Parathyroid adenoma (tissue), 2 donors: ENCODE measurements at regions not wholly inside any gene's neighbourhood (a gene's known extent, or its start where the extent isn't known, plus 50 kb on each side); places are given as distances from the start of the nearest gene placed in this dataset.
"Not testable (repeated sequence)": the region's sequence is repeated elsewhere in the genome, so short reads cannot be mapped to it uniquely, and the experiment has no call there.

Experiments used
- H2AFZ ChIP-seq: fragments of 300-600 bp; sonication (generic); one replicate; pipeline ENCODE4 v1.7.0; 2017; ENCODE audit warnings: antibody characterized with exemption, mild to moderate bottlenecking
- H3K27ac ChIP-seq: fragments of 300-600 bp; sonication (generic); one replicate; pipeline ENCODE4 v1.7.0; 2017
- H3K27me3 ChIP-seq: fragments of 300-600 bp; sonication (generic); one replicate; pipeline ENCODE4 v1.7.0; 2017; ENCODE audit warnings: low read length; ENCODE audit not compliant: control insufficient read depth, insufficient read depth
- H3K36me3 ChIP-seq: fragments of 300-600 bp; sonication (generic); one replicate; pipeline ENCODE4 v1.7.0; 2017; ENCODE audit warnings: low read length; ENCODE audit not compliant: control insufficient read depth, insufficient read depth
- H3K4me1 ChIP-seq: fragments of 300-600 bp; sonication (generic); one replicate; pipeline ENCODE4 v1.7.0; 2017; ENCODE audit warnings: control low read depth
- H3K4me2 ChIP-seq: fragments of 300-600 bp; sonication (generic); one replicate; pipeline ENCODE4 v1.7.0; 2017; ENCODE audit warnings: low read length
- H3K4me3 ChIP-seq: fragments of 300-600 bp; sonication (generic); one replicate; pipeline ENCODE4 v1.7.0; 2017; ENCODE audit warnings: low read depth, low read length
- H3K79me2 ChIP-seq: fragments of 300-600 bp; sonication (generic); one replicate; pipeline ENCODE4 v1.7.0; 2017; ENCODE audit warnings: control low read depth
- H3K9ac ChIP-seq: fragments of 300-600 bp; sonication (generic); one replicate; pipeline ENCODE4 v1.7.0; 2017; ENCODE audit warnings: mild to moderate bottlenecking
- H3K9me3 ChIP-seq: fragments of 300-600 bp; sonication (generic); one replicate; pipeline ENCODE4 v1.7.0; 2017; ENCODE audit warnings: low read length; ENCODE audit not compliant: control insufficient read depth
- TF ChIP-seq, protein P1 (sequence below): fragments of 300-600 bp; sonication (generic); IDR thresholded peaks from one replicate; pipeline ENCODE4 v1.7.0; 2017; ENCODE audit warnings: antibody characterized with exemption, mild to moderate bottlenecking
- donor health status: primary hyperparathyroidism.

DNA sequence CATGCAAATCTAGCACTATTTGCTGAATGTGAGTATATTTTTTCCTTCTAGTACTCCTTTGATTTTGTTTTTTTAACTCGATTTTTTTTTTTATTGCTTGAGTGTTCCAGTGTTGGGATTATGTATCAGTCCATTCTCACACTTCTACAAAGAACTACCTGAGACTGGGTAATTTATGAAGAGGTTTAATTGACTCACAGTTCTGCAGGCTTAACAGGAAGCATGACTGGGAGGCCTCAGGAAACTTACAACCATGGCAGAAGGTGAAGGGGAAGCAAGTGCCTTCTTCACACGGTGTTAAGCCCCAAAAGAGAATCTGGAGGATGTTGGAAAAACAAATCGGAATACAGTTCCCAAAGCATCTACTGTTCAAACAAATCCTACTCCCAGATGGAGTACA lies 69.1 kb downstream of the ZNF518B start:
- not testable (repeated sequence) for H3K9me3 ChIP-seq, H3K9ac ChIP-seq, H3K36me3 ChIP-seq, H2AFZ ChIP-seq, H3K4me2 ChIP-seq, H3K4me1 ChIP-seq, H3K79me2 ChIP-seq, H3K27me3 ChIP-seq, H3K27ac ChIP-seq, H3K4me3 ChIP-seq

- Histone ChIP-seq H3K4me1 (no peaks in the 10 kb centered on the region), H3K27me3 (no peaks in the 10 kb centered on the region), H2AFZ (no peak overlapping the region), H3K27ac (no peak overlapping the region), H3K4me2 (no peak overlapping the region), H3K4me3 (no peak overlapping the region), H3K36me3 (no peaks in the 10 kb centered on the region), H3K79me2 (no peaks in the 10 kb centered on the region), H3K9ac (no peak overlapping the region), H3K9me3 (no peaks in the 10 kb centered on the region)
- TF ChIP-seq, protein P1, sequence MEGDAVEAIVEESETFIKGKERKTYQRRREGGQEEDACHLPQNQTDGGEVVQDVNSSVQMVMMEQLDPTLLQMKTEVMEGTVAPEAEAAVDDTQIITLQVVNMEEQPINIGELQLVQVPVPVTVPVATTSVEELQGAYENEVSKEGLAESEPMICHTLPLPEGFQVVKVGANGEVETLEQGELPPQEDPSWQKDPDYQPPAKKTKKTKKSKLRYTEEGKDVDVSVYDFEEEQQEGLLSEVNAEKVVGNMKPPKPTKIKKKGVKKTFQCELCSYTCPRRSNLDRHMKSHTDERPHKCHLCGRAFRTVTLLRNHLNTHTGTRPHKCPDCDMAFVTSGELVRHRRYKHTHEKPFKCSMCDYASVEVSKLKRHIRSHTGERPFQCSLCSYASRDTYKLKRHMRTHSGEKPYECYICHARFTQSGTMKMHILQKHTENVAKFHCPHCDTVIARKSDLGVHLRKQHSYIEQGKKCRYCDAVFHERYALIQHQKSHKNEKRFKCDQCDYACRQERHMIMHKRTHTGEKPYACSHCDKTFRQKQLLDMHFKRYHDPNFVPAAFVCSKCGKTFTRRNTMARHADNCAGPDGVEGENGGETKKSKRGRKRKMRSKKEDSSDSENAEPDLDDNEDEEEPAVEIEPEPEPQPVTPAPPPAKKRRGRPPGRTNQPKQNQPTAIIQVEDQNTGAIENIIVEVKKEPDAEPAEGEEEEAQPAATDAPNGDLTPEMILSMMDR: no peak
Observed at GRCh38 chr4:10385994-10386394, 71.2 kb downstream of the ZNF518B start.

DNA sequence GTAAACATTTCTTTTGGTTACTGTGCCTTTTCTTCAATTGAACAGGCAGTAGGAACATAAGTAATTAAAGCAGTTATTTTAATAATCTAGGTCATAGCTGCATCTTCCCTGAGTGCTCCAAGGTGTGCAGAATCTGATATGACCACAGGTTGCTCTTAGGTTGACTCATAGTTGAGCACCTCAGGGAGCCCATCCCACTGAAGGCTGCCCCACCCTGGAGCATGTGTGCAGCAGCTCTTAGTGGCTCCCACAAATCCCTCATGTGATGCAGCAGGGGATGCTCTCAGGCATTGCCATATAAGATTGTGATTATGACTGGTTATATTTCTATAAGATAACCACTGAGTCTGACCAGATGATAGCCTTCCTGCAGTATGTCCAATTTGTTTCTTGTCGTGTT lies 72.3 kb downstream of the ZNF518B start:
- Histone ChIP-seq H3K27me3 (no peaks in the 10 kb centered on the region), H3K79me2 (no peaks in the 10 kb centered on the region), H3K9ac (no peak overlapping the region), H3K27ac (no peak overlapping the region), H3K4me3 (no peak overlapping the region), H3K4me2 (no peak overlapping the region), H3K9me3 (no peaks in the 10 kb centered on the region), H3K36me3 (no peaks in the 10 kb centered on the region), H3K4me1 (no peaks in the 10 kb centered on the region), H2AFZ (no peak overlapping the region)
- TF ChIP-seq, protein P1: no peak

- Histone ChIP-seq H3K4me1 (no peaks in the 10 kb centered on the region), H2AFZ (no peak overlapping the region), H3K27me3 (no peaks in the 10 kb centered on the region), H3K27ac (no peak overlapping the region), H3K9me3 (no peaks in the 10 kb centered on the region), H3K4me3 (no peak overlapping the region), H3K36me3 (no peaks in the 10 kb centered on the region), H3K9ac (no peak overlapping the region), H3K79me2 (no peaks in the 10 kb centered on the region), H3K4me2 (no peak overlapping the region)
- TF ChIP-seq, protein P1: no peak
Observed at GRCh38 chr4:10383417-10383816, 73.8 kb downstream of the ZNF518B start.

GRCh38 chr4:10382171-10382570 lies 75.1 kb downstream of the ZNF518B start:
- H3K4me3 ChIP-seq, H3K4me2 ChIP-seq, H3K4me1 ChIP-seq, H3K79me2 ChIP-seq, H3K27me3 ChIP-seq, H3K36me3 ChIP-seq, H2AFZ ChIP-seq, H3K27ac ChIP-seq, H3K9ac ChIP-seq, H3K9me3 ChIP-seq: not testable (repeated sequence)

GRCh38 chr4:10381146-10381545 lies 76.1 kb downstream of the ZNF518B start:
- H3K4me1 ChIP-seq: no peaks in the 10 kb centered on the region
- no peaks in the 10 kb centered on the region for H3K9me3 ChIP-seq
- no peak overlapping the region for H3K4me2 ChIP-seq
- no peak overlapping the region for H3K9ac ChIP-seq
- no peaks in the 10 kb centered on the region for H3K36me3 ChIP-seq
- H3K27ac ChIP-seq: no peak overlapping the region
- no peak overlapping the region for H3K4me3 ChIP-seq
- H3K27me3 ChIP-seq: no peaks in the 10 kb centered on the region
- H3K79me2 ChIP-seq: no peaks in the 10 kb centered on the region
- no peak overlapping the region for H2AFZ ChIP-seq
- TF ChIP-seq, protein P1: no peak
